GM12864 (cell line): ENCODE measurements at regions not wholly inside any gene's neighbourhood (a gene's known extent, or its start where the extent isn't known, plus 50 kb on each side); places are given as distances from the start of the nearest gene placed in this dataset.

Experiments used
- DNase-seq: peaks from one replicate; pipeline ENCODE4 v3.0.0-alpha.2; 2011; ENCODE audit warnings: low read depth
- H3K4me3 ChIP-seq: 2 replicates; pipeline ENCODE4 v1.5.1; 2011; ENCODE audit warnings: mild to moderate bottlenecking, low read depth, low read length, control low read depth
- TF ChIP-seq, protein P1 (sequence below): IDR thresholded peaks from 2 replicates; pipeline ENCODE4 v1.5.1; 2011; ENCODE audit warnings: low read depth, mild to moderate bottlenecking, moderate library complexity, low read length, control low read depth, inconsistent platforms; ENCODE audit errors: missing control alignments

DNA sequence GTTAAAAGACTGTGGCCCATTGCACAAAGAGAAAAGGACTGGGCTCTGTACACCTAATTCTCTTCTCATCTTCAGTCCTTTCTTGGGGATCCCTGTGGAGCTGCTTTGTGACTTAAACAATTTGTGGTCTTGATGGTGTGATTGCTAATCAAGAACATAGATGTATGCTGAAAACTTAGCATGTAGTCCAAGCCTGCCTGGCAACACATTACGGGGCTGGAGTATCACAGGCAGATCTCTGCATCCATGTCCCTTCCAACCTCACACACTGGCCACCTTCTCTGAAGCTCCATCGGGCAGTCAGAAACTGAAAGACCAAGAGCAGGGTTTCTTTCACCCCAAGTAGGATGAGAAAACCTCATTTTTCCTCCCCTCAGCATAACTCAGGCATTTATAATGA is 69.6 kb upstream of the ARGLU1 start:
- DNase-seq, result no peak

GRCh38 chr13:106636492-106636891 is 68.6 kb upstream of the ARGLU1 start:
- TF ChIP-seq, protein P1, sequence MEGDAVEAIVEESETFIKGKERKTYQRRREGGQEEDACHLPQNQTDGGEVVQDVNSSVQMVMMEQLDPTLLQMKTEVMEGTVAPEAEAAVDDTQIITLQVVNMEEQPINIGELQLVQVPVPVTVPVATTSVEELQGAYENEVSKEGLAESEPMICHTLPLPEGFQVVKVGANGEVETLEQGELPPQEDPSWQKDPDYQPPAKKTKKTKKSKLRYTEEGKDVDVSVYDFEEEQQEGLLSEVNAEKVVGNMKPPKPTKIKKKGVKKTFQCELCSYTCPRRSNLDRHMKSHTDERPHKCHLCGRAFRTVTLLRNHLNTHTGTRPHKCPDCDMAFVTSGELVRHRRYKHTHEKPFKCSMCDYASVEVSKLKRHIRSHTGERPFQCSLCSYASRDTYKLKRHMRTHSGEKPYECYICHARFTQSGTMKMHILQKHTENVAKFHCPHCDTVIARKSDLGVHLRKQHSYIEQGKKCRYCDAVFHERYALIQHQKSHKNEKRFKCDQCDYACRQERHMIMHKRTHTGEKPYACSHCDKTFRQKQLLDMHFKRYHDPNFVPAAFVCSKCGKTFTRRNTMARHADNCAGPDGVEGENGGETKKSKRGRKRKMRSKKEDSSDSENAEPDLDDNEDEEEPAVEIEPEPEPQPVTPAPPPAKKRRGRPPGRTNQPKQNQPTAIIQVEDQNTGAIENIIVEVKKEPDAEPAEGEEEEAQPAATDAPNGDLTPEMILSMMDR, result no peak
- no peak overlapping the region for H3K4me3 ChIP-seq
- DNase-seq, result no peak

More for the DNA sequence above, 69.6 kb upstream of the ARGLU1 start:
- no peak overlapping the region for H3K4me3 ChIP-seq
- TF ChIP-seq, protein P1, result no peak

DNA sequence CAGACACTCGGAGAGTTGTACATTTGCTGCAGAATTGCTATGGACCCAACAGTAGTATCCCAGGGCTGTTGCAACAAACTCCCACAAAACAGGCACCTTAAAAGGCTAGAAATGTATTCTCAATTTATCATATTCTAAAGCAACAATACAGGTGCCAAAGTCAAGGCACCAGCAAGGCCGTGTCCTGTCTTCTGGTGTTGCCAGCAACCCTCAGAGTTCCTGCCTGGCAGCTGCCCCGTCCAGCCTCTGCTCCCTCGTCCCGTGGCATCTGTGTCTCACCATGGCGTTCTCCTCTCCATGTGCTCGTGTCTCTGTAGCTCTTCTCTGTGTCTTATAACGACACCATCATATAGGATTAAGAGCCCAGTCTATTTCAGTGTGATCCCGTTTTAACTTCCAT is 67.7 kb upstream of the ARGLU1 start:
- DNase-seq, result no peak
- TF ChIP-seq, protein P1, result no peak
- H3K4me3 ChIP-seq, result no peak overlapping the region

DNA sequence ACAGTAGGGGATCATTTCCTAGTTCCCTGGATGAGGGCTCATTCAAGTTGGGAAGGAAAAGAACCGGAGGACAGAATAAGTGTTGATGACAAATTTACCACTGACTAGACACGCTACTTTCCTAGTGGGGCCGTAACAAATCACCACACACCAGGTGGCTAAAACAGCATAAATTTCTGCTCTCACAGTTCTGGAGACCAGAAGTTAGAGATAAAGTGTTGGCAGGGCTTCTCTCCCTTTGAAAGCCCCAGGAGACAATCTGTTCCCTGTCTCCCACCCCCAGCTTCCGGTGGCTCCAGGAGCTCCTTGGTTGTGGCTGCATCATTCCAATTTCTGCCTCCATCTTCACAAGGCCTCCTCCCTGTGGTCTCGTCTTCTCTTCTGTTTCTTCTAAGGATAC is 65.4 kb upstream of the ARGLU1 start:
- H3K4me3 ChIP-seq, result no peak overlapping the region
- DNase-seq, result no peak
- TF ChIP-seq, protein P1, result no peak

GRCh38 chr13:106630650-106631049 is 62.7 kb upstream of the ARGLU1 start:
- H3K4me3 ChIP-seq, result no peak overlapping the region
- DNase-seq, result no peak
- TF ChIP-seq, protein P1, result no peak

DNA sequence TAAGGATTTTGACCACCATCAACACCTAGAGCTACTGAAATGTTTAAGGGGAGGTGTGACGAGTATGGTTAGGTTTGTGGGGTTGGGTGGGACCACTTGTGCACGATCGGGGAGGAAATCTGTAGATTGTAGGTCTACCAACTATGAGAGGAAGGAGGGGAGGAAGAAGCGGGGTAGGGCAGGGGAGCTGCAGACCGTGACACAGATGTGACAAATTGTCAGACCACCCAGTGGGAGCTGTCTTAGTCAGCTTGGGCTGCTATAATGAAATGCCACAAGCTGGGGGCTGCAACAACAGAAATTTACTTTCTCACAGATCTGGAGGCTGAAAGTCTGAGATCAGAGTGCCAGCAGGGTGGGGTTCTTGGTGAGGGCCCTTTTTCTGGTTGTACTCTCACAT is 62.2 kb upstream of the ARGLU1 start:
- no peak for DNase-seq
- TF ChIP-seq, protein P1, result no peak

DNA sequence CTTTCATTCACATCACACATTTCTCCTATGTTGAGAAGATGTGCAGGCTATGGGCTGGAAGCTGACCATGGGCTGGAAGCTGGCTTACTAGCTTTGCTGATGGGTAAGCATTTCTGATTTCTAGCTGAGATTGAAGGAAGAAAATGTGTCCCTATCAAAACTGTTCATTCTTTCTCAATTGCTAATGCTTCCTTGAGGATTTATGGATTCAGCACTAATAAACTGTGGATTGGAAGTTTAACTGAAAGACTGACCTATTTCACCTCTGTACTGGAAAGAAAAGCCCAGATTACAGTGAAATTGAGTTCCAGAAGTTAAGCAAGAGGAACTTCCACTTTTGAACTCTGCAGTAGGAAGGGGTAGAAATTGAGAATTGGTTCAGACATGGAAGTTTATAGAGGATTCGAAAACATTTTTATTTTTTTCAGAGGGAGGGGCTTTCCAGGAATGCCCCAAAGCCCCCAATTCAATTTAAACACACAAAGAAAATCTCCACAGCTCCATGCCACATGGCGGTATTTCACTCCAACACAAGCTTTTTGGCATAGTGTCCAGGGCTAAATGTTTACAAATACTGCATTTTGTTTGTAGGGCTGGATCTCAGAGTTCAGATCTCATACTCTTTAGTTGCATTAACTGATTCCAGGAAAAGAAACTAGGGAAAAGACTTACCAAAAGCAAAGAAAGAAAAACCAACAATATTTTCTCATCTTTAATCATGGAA is 61.2 kb upstream of the ARGLU1 start:
- TF ChIP-seq, protein P1, result no peak
- DNase-seq, result no peak
- no peak overlapping the region for H3K4me3 ChIP-seq

More for the DNA sequence above, 62.2 kb upstream of the ARGLU1 start:
- no peak overlapping the region for H3K4me3 ChIP-seq
